ENCODE measurements at regions not wholly inside any gene's neighbourhood (a gene's known extent, or its start where the extent isn't known, plus 50 kb on each side); places are given as distances from the start of the nearest gene placed in this dataset.
"Not testable (repeated sequence)": the region's sequence is repeated elsewhere in the genome, so short reads cannot be mapped to it uniquely, and the experiment has no call there.

GRCh38 chr6:49162379-49162778 lies 300.7 kb downstream of the MMUT start:
- not testable (repeated sequence) for H3K18ac ChIP-seq (ENCODE audit: low read depth in 1 of 2, low read length in 2 of 2); DNase-seq; H2AFZ ChIP-seq (ENCODE audit: low read depth, low read length); H4K91ac ChIP-seq (ENCODE audit: low read length); H3K79me1 ChIP-seq (replicated peaks; ENCODE audit: low read length, poor library complexity, severe bottlenecking); H2BK15ac ChIP-seq (ENCODE audit: low read depth, poor library complexity, severe bottlenecking); H2BK120ac ChIP-seq (ENCODE audit: low read depth, low read length); H3K4me1 ChIP-seq (ENCODE audit: control insufficient read depth, insufficient read depth, low read depth, low read length); H3K14ac ChIP-seq (ENCODE audit: low read length in 2 of 2); H3K27me3 ChIP-seq (ENCODE audit: control insufficient read depth in 1 of 2, insufficient read depth in 1 of 2, low read length in 2 of 2); H3K4me2 ChIP-seq (ENCODE audit: low read length, poor library complexity, severe bottlenecking); H3K4me3 ChIP-seq (ENCODE audit: insufficient read depth in 1 of 2, low read depth in 1 of 2, low read length in 2 of 2); H3K9me3 ChIP-seq (ENCODE audit: control insufficient read depth, low read length); H2BK12ac ChIP-seq (ENCODE audit: low read length in 2 of 2); H4K8ac ChIP-seq (ENCODE audit: low read length); H3K27ac ChIP-seq (ENCODE audit: low read length, poor library complexity, severe bottlenecking); H3K36me3 ChIP-seq (ENCODE audit: control insufficient read depth in 1 of 2, insufficient read depth in 2 of 2, low read depth in 1 of 2, low read length in 2 of 2); H2AK5ac ChIP-seq (ENCODE audit: low read length, severe bottlenecking); H3K4ac ChIP-seq (ENCODE audit: low read depth in 1 of 2, low read length in 2 of 2); H3K9ac ChIP-seq (ENCODE audit: low read length); H2BK5ac ChIP-seq (ENCODE audit: low read depth, low read length, poor library complexity, severe bottlenecking); H3K23ac ChIP-seq (ENCODE audit: low read length in 2 of 2)
- WGBS: 87% methylated on average over 2 of the region's 2 CpGs

- Histone ChIP-seq H3K23ac (ENCODE audit: low read length in 2 of 2) (no peak overlapping the region), H3K9me3 (ENCODE audit: control insufficient read depth, low read length) (peaks cover 5% of the 10 kb centered on the region), H3K36me3 (ENCODE audit: control insufficient read depth in 1 of 2, insufficient read depth in 2 of 2, low read depth in 1 of 2, low read length in 2 of 2) (no peaks in the 10 kb centered on the region), H3K14ac (ENCODE audit: low read length in 2 of 2) (no peak overlapping the region), H2BK15ac (ENCODE audit: low read depth, poor library complexity, severe bottlenecking) (no peak overlapping the region), H3K4me3 (ENCODE audit: insufficient read depth in 1 of 2, low read depth in 1 of 2, low read length in 2 of 2) (no peak overlapping the region), H3K18ac (ENCODE audit: low read depth in 1 of 2, low read length in 2 of 2) (no peak overlapping the region), H3K4ac (ENCODE audit: low read depth in 1 of 2, low read length in 2 of 2) (no peak overlapping the region), H3K4me1 (ENCODE audit: control insufficient read depth, insufficient read depth, low read depth, low read length) (no peaks in the 10 kb centered on the region), H3K27me3 (ENCODE audit: control insufficient read depth in 1 of 2, insufficient read depth in 1 of 2, low read length in 2 of 2) (no peaks in the 10 kb centered on the region), H3K27ac (ENCODE audit: low read length, poor library complexity, severe bottlenecking) (no peak overlapping the region), H2AK5ac (ENCODE audit: low read length, severe bottlenecking) (no peak overlapping the region), H2AFZ (ENCODE audit: low read depth, low read length) (no peak overlapping the region), H2BK5ac (ENCODE audit: low read depth, low read length, poor library complexity, severe bottlenecking) (no peak overlapping the region), H2BK120ac (ENCODE audit: low read depth, low read length) (no peak overlapping the region), H3K4me2 (ENCODE audit: low read length, poor library complexity, severe bottlenecking) (no peak overlapping the region), H2BK12ac (ENCODE audit: low read length in 2 of 2) (no peak overlapping the region), H3K9ac (ENCODE audit: low read length) (no peak overlapping the region), H3K79me1 (replicated peaks; ENCODE audit: low read length, poor library complexity, severe bottlenecking) (no peaks in the 10 kb centered on the region), H4K91ac (ENCODE audit: low read length) (no peak overlapping the region), H4K8ac (ENCODE audit: low read length) (no peak overlapping the region)
- 80% methylated on average over 1 of the region's 2 CpGs for WGBS
- DNase-seq: no peak
These were observed 307.7 kb downstream of the MMUT start for GRCh38 chr6:49155316-49155715.

DNA sequence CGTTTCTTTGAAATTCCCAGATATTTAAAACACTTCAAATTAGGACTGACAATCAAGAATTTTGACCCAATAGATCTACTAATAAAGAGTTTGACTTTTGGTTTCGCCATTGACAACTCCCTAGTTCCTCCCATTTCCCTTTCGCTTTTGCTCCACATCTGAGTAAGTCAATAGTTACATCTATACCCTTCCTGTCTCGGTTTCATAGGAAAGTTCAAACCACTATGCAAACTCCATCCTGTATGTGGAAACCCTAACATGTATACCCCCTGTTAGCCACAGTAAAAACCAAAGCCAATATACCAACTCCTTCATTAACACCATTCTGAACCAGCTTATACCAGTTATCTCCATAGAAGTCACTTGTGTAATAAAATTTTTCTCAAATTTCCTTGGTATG lies 311.1 kb downstream of the MMUT start:
- no peak overlapping the region for H3K18ac ChIP-seq (ENCODE audit: low read depth in 1 of 2, low read length in 2 of 2)
- H3K9ac ChIP-seq (ENCODE audit: low read length): no peak overlapping the region
- no peak overlapping the region for H4K8ac ChIP-seq (ENCODE audit: low read length)
- WGBS: 88% methylated on average over 4 of the region's 4 CpGs
- DNase-seq: no peak
- no peak overlapping the region for H3K4me2 ChIP-seq (ENCODE audit: low read length, poor library complexity, severe bottlenecking)
- no peaks in the 10 kb centered on the region for H3K27me3 ChIP-seq (ENCODE audit: control insufficient read depth in 1 of 2, insufficient read depth in 1 of 2, low read length in 2 of 2)
- no peaks in the 10 kb centered on the region for H3K79me1 ChIP-seq (replicated peaks; ENCODE audit: low read length, poor library complexity, severe bottlenecking)
- no peak overlapping the region for H2BK5ac ChIP-seq (ENCODE audit: low read depth, low read length, poor library complexity, severe bottlenecking)
- no peak overlapping the region for H4K91ac ChIP-seq (ENCODE audit: low read length)
- peaks cover 16% of the 10 kb centered on the region for H3K9me3 ChIP-seq (ENCODE audit: control insufficient read depth, low read length)
- H2AK5ac ChIP-seq (ENCODE audit: low read length, severe bottlenecking): no peak overlapping the region
- no peak overlapping the region for H2AFZ ChIP-seq (ENCODE audit: low read depth, low read length)
- H3K4me3 ChIP-seq (ENCODE audit: insufficient read depth in 1 of 2, low read depth in 1 of 2, low read length in 2 of 2): no peak overlapping the region
- no peak overlapping the region for H3K27ac ChIP-seq (ENCODE audit: low read length, poor library complexity, severe bottlenecking)
- no peak overlapping the region for H3K23ac ChIP-seq (ENCODE audit: low read length in 2 of 2)
- H3K4ac ChIP-seq (ENCODE audit: low read depth in 1 of 2, low read length in 2 of 2): no peak overlapping the region
- H3K14ac ChIP-seq (ENCODE audit: low read length in 2 of 2): no peak overlapping the region
- H3K4me1 ChIP-seq (ENCODE audit: control insufficient read depth, insufficient read depth, low read depth, low read length): no peaks in the 10 kb centered on the region
- H2BK15ac ChIP-seq (ENCODE audit: low read depth, poor library complexity, severe bottlenecking): no peak overlapping the region
- H3K36me3 ChIP-seq (ENCODE audit: control insufficient read depth in 1 of 2, insufficient read depth in 2 of 2, low read depth in 1 of 2, low read length in 2 of 2): no peaks in the 10 kb centered on the region
- no peak overlapping the region for H2BK12ac ChIP-seq (ENCODE audit: low read length in 2 of 2)
- no peak overlapping the region for H2BK120ac ChIP-seq (ENCODE audit: low read depth, low read length)

DNA sequence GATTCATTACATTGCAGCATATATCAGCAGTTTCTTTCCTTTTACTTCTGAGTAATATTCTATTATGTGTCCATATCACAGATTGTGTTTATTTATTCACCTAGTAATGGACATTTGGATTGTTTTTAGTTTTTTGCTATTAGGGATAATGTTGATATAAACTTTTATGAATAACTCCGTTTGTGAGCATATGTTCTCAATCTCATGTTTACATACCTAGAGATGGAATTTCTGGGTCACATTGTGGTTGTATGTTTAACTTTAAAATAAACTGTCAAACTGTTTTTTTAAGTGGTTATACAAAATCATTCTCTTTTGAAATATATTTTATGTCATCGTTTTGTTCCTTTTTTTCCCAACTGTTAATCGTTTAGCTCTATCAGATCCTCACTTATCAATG lies 311.6 kb downstream of the MMUT start:
- 80% methylated on average over 2 of the region's 3 CpGs for WGBS

More for the DNA sequence above, 311.6 kb downstream of the MMUT start:
- no peak overlapping the region for H4K8ac ChIP-seq (ENCODE audit: low read length)
- no peaks in the 10 kb centered on the region for H3K79me1 ChIP-seq (replicated peaks; ENCODE audit: low read length, poor library complexity, severe bottlenecking)
- H3K4me1 ChIP-seq (ENCODE audit: control insufficient read depth, insufficient read depth, low read depth, low read length): no peaks in the 10 kb centered on the region
- H2AK5ac ChIP-seq (ENCODE audit: low read length, severe bottlenecking): no peak overlapping the region
- peaks cover 16% of the 10 kb centered on the region for H3K9me3 ChIP-seq (ENCODE audit: control insufficient read depth, low read length)
- no peak overlapping the region for H3K4me3 ChIP-seq (ENCODE audit: insufficient read depth in 1 of 2, low read depth in 1 of 2, low read length in 2 of 2)
- DNase-seq: no peak
- H3K27ac ChIP-seq (ENCODE audit: low read length, poor library complexity, severe bottlenecking): no peak overlapping the region
- no peak overlapping the region for H2BK5ac ChIP-seq (ENCODE audit: low read depth, low read length, poor library complexity, severe bottlenecking)
- no peaks in the 10 kb centered on the region for H3K36me3 ChIP-seq (ENCODE audit: control insufficient read depth in 1 of 2, insufficient read depth in 2 of 2, low read depth in 1 of 2, low read length in 2 of 2)
- no peak overlapping the region for H3K9ac ChIP-seq (ENCODE audit: low read length)
- no peak overlapping the region for H3K23ac ChIP-seq (ENCODE audit: low read length in 2 of 2)
- no peak overlapping the region for H3K4ac ChIP-seq (ENCODE audit: low read depth in 1 of 2, low read length in 2 of 2)
- no peaks in the 10 kb centered on the region for H3K27me3 ChIP-seq (ENCODE audit: control insufficient read depth in 1 of 2, insufficient read depth in 1 of 2, low read length in 2 of 2)
- no peak overlapping the region for H3K4me2 ChIP-seq (ENCODE audit: low read length, poor library complexity, severe bottlenecking)
- H4K91ac ChIP-seq (ENCODE audit: low read length): no peak overlapping the region
- H2AFZ ChIP-seq (ENCODE audit: low read depth, low read length): no peak overlapping the region
- no peak overlapping the region for H3K18ac ChIP-seq (ENCODE audit: low read depth in 1 of 2, low read length in 2 of 2)
- H3K14ac ChIP-seq (ENCODE audit: low read length in 2 of 2): no peak overlapping the region
- no peak overlapping the region for H2BK15ac ChIP-seq (ENCODE audit: low read depth, poor library complexity, severe bottlenecking)
- no peak overlapping the region for H2BK120ac ChIP-seq (ENCODE audit: low read depth, low read length)
- no peak overlapping the region for H2BK12ac ChIP-seq (ENCODE audit: low read length in 2 of 2)
